H1 (cell line): ENCODE measurements at regions not wholly inside any gene's neighbourhood (a gene's known extent, or its start where the extent isn't known, plus 50 kb on each side); places are given as distances from the start of the nearest gene placed in this dataset.

Experiments
- CTCF ChIA-PET: fragments of 300-600 bp; sonication (Branson Sonifier 250); formaldehyde crosslinking; loops from one replicate; lab custom pipeline; 2021; ENCODE audit not compliant: partially characterized antibody; lab: Charles Lee
- POLR2A ChIA-PET: fragments of 300-600 bp; sonication (Branson Sonifier 250); formaldehyde crosslinking; loops from one replicate; lab custom pipeline; 2021; ENCODE audit warnings: inconsistent platforms; ENCODE audit not compliant: partially characterized antibody; lab: Charles Lee
- DNase-seq, 2 experiments: peaks; one replicate each; pipeline versions ENCODE4 v3.0.0 to v3.0.0-alpha.2; 2010 to 2022; ENCODE audit warnings: low spot score in 2 of 2, low read depth in 1 of 2, mixed read lengths in 1 of 2
- FAIRE-seq: peaks from 2 replicates; lab custom pipeline; 2011; peaks lifted over from hg19 to GRCh38; lab: Jason Lieb, UNC
- H2AFZ ChIP-seq: 2 replicates; pipeline ENCODE4 v1.8.1; 2012; ENCODE audit warnings: low read length, inconsistent platforms
- H2AK5ac ChIP-seq: 2 replicates; pipeline ENCODE4 v1.6.1; 2013; ENCODE audit warnings: low read depth, low read length
- H2BK120ac ChIP-seq: replicated peaks from 2 replicates; pipeline ENCODE3; 2013; ENCODE audit warnings: low read depth, low read length, inconsistent platforms
- H2BK12ac ChIP-seq: 2 replicates; pipeline ENCODE4 v1.6.1; 2013; ENCODE audit warnings: low read depth, low read length
- H2BK15ac ChIP-seq: 2 replicates; pipeline ENCODE4 v1.6.1; 2013; ENCODE audit warnings: low read length
- H2BK20ac ChIP-seq: 2 replicates; pipeline ENCODE4 v1.6.1; 2013; ENCODE audit warnings: low read length
- H2BK5ac ChIP-seq: 2 replicates; pipeline ENCODE4 v1.6.1; 2013; ENCODE audit warnings: low read depth, low read length
- H3K14ac ChIP-seq: 2 replicates; pipeline ENCODE4 v1.6.1; 2013; ENCODE audit warnings: inconsistent platforms; ENCODE audit not compliant: insufficient read length
- H3K18ac ChIP-seq: 2 replicates; pipeline ENCODE4 v1.6.1; 2013; ENCODE audit warnings: low read length; ENCODE audit errors: extremely low read depth
- H3K23ac ChIP-seq: 2 replicates; pipeline ENCODE4 v1.6.1; 2013; ENCODE audit warnings: inconsistent platforms; ENCODE audit not compliant: insufficient read length
- H3K23me2 ChIP-seq: 2 replicates; pipeline ENCODE4 v1.6.1; 2013; ENCODE audit warnings: low read depth, low read length
- H3K27ac ChIP-seq: 2 replicates; pipeline ENCODE4 v1.6.1; 2011; ENCODE audit warnings: low read depth, low read length, inconsistent platforms
- H3K27me3 ChIP-seq, 4 experiments: replicated peaks in 1 of 4; 1 replicate in 1 of 4; 2 replicates in 3 of 4; pipeline versions ENCODE4 v1.6.1 to v1.8.1; 2011 to 2013; ENCODE audit warnings: low read length in 3 of 4, mild to moderate bottlenecking in 3 of 4, inconsistent platforms in 2 of 4, mixed read lengths in 2 of 4, moderate library complexity in 1 of 4; ENCODE audit not compliant: control insufficient read depth in 3 of 4, insufficient read depth in 3 of 4; ENCODE audit errors: extremely low read depth in 1 of 4
- H3K36me3 ChIP-seq, 4 experiments: 2 replicates each; pipeline versions ENCODE4 v1.6.1 to v1.8.1; 2011 to 2013; ENCODE audit warnings: mild to moderate bottlenecking in 4 of 4, low read length in 3 of 4, moderate library complexity in 2 of 4, control low read depth in 1 of 4, inconsistent platforms in 1 of 4; ENCODE audit not compliant: insufficient read depth in 4 of 4, control insufficient read depth in 2 of 4
- H3K4ac ChIP-seq: replicated peaks from 2 replicates; pipeline ENCODE3; 2013; ENCODE audit warnings: low read length, low read depth, mixed read lengths, inconsistent platforms; ENCODE audit not compliant: insufficient read length
- H3K4me1 ChIP-seq, 4 experiments: replicated peaks in 1 of 4; 1 replicate in 1 of 4; 2 replicates in 3 of 4; pipeline versions ENCODE4 v1.6.1 to v1.8.1; 2011 to 2013; ENCODE audit warnings: low read length in 3 of 4, inconsistent platforms in 2 of 4, mixed read lengths in 1 of 4; ENCODE audit not compliant: insufficient read depth in 4 of 4, control insufficient read depth in 3 of 4
- H3K4me2 ChIP-seq, 2 experiments: 2 replicates each; pipeline versions ENCODE4 v1.6.1 to v1.8.1; 2011 to 2013; ENCODE audit warnings: low read depth in 2 of 2, low read length in 2 of 2, control low read depth in 1 of 2, inconsistent platforms in 1 of 2, mild to moderate bottlenecking in 1 of 2; ENCODE audit not compliant: insufficient read depth in 1 of 2
- H3K4me3 ChIP-seq, 4 experiments: fragments of 200-600, 300-600 bp in 1 of 4; sonication (generic), shearing (Covaris generic), sonication (Bioruptor Twin) in 1 of 4; 2 replicates each; pipeline versions ENCODE4 v1.5.1 to v1.8.1; 2011 to 2016; ENCODE audit warnings: low read length in 4 of 4, low read depth in 3 of 4, control low read depth in 2 of 4, inconsistent platforms in 2 of 4, mild to moderate bottlenecking in 2 of 4, mixed read lengths in 1 of 4, moderate library complexity in 1 of 4; ENCODE audit not compliant: insufficient read depth in 2 of 4; ENCODE audit errors: extremely low read depth in 1 of 4
- H3K56ac ChIP-seq: replicated peaks from 2 replicates; pipeline ENCODE3; 2013; ENCODE audit warnings: low read depth, mild to moderate bottlenecking, mixed read lengths, low read length, inconsistent platforms; ENCODE audit not compliant: insufficient read length
- H3K79me1 ChIP-seq: 2 replicates; pipeline ENCODE4 v1.6.1; 2013; ENCODE audit warnings: low read depth, low read length, control low read depth
- H3K79me2 ChIP-seq, 2 experiments: 2 replicates each; pipeline versions ENCODE4 v1.6.1 to v1.8.1; 2012 to 2013; ENCODE audit warnings: low read length in 2 of 2, mild to moderate bottlenecking in 2 of 2, inconsistent platforms in 1 of 2; ENCODE audit not compliant: insufficient read depth in 2 of 2, control insufficient read depth in 1 of 2
- H3K9ac ChIP-seq, 4 experiments: replicated peaks in 1 of 4; 1 replicate in 1 of 4; 2 replicates in 3 of 4; pipeline versions ENCODE4 v1.6.1 to v1.8.1; 2011 to 2013; ENCODE audit warnings: low read depth in 3 of 4, low read length in 3 of 4, control low read depth in 2 of 4, mild to moderate bottlenecking in 2 of 4, moderate library complexity in 2 of 4, inconsistent platforms in 1 of 4; ENCODE audit errors: extremely low read depth in 1 of 4
- H3K9me3 ChIP-seq, 2 experiments: 2 replicates each; pipeline versions ENCODE4 v1.6.1 to v1.8.1; 2012 to 2013; ENCODE audit warnings: mild to moderate bottlenecking in 2 of 2, moderate library complexity in 2 of 2, control low read depth in 1 of 2, inconsistent platforms in 1 of 2, low read depth in 1 of 2, low read length in 1 of 2, mixed read lengths in 1 of 2; ENCODE audit not compliant: insufficient read depth in 2 of 2
- H4K20me1 ChIP-seq, 2 experiments: replicated peaks in 1 of 2; 2 replicates each; pipeline versions ENCODE3 to v1.8.1; 2011 to 2013; ENCODE audit warnings: inconsistent platforms in 2 of 2, low read length in 2 of 2, mild to moderate bottlenecking in 1 of 2; ENCODE audit not compliant: insufficient read depth in 2 of 2, control insufficient read depth in 1 of 2
- H4K5ac ChIP-seq: 2 replicates; pipeline ENCODE4 v1.6.1; 2013; ENCODE audit warnings: low read length, low read depth, mixed read lengths, inconsistent platforms; ENCODE audit not compliant: insufficient read length
- H4K8ac ChIP-seq: 2 replicates; pipeline ENCODE4 v1.8.0; 2013; ENCODE audit warnings: mild to moderate bottlenecking, moderate library complexity, low read length, inconsistent platforms; ENCODE audit not compliant: insufficient read depth; ENCODE audit errors: extremely low read depth
- H4K91ac ChIP-seq: replicated peaks from 2 replicates; pipeline ENCODE3; 2013; ENCODE audit warnings: low read length, mixed read lengths, inconsistent platforms; ENCODE audit not compliant: insufficient read length
- POLR2AphosphoS5 ChIP-seq: IDR thresholded peaks from 2 replicates; pipeline ENCODE4 v1.6.1; 2011; ENCODE audit warnings: low read depth, low read length
- WGBS, 2 experiments: shearing (Covaris generic) in 1 of 2; methylation state at CpG; one replicate each; pipeline versions ENCODE4 v1.1.6 to v1.1.7; 2013 to 2015; ENCODE audit warnings: low lambda C conversion rate in 2 of 2, mixed read lengths in 2 of 2, inconsistent platforms in 1 of 2, low coverage in 1 of 2, missing lambda C conversion rate in 1 of 2; ENCODE audit not compliant: insufficient replicate concordance in 2 of 2, insufficient coverage in 1 of 2, insufficient read length in 1 of 2; ENCODE audit errors: extremely low coverage in 1 of 2, missing lambda C conversion rate in 1 of 2; 5-methylcytosine and 5-hydroxymethylcytosine counted together
- TF ChIP-seq, protein P1 (sequence below): IDR thresholded peaks from 2 replicates; pipeline ENCODE4 v1.6.1; 2012; ENCODE audit warnings: inconsistent platforms
- TF ChIP-seq, protein P2 (sequence below): IDR thresholded peaks from 2 replicates; pipeline ENCODE4 v1.6.1; 2012; ENCODE audit warnings: inconsistent platforms

DNA sequence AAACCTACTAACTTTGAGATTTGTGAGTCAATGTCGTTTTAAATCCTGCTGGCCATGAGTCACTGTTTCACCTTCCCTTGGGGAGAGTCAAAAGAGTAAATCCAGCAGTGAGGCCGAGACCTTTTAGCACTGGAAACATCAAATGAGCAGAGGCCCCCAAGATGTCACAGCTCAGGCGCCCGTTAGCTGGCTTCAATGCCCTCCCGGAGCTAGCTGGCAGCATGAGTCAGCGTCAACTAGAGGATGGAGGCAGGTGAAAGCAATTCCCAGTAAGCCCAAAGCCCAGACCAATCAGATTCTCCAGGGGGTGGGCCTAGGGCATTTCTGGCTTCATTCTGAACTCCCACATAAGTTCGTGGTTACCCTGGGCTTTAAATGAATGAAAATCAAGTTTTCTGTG is 170.9 kb downstream of the CLCN4 start:
- TF ChIP-seq, protein P1, sequence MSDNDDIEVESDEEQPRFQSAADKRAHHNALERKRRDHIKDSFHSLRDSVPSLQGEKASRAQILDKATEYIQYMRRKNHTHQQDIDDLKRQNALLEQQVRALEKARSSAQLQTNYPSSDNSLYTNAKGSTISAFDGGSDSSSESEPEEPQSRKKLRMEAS: peak; percentile 59
- TF ChIP-seq, protein P2, sequence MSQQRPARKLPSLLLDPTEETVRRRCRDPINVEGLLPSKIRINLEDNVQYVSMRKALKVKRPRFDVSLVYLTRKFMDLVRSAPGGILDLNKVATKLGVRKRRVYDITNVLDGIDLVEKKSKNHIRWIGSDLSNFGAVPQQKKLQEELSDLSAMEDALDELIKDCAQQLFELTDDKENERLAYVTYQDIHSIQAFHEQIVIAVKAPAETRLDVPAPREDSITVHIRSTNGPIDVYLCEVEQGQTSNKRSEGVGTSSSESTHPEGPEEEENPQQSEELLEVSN: peak; percentile 63
- TF ChIP-seq POLR2AphosphoS5: no peak
- no peaks in the 10 kb centered on the region for H3K79me1 ChIP-seq
- H3K4me2 ChIP-seq: 0 out of 4 replicates have a peak overlapping the region, but pooled peaks of 1 of the 2 experiments have one; percentile 7
- H3K4me1 ChIP-seq: no peaks in the 10 kb centered on the region
- no peak overlapping the region for H4K5ac ChIP-seq
- H2AK5ac ChIP-seq: no peak overlapping the region
- no peaks in the 10 kb centered on the region for H3K9me3 ChIP-seq
- no peak overlapping the region for H3K18ac ChIP-seq
- H2BK15ac ChIP-seq: no peak overlapping the region
- WGBS, 2 experiments: 62% methylated on average over 6 of the region's 7 CpGs; no CpG with 5 or more reads in 1 of the 2 experiments
- no peak for FAIRE-seq
- H4K20me1 ChIP-seq: no peaks in the 10 kb centered on the region
- no peaks in the 10 kb centered on the region for H3K23me2 ChIP-seq
- H2BK120ac ChIP-seq: no peak overlapping the region
- H2BK20ac ChIP-seq: no peak overlapping the region
- no peak overlapping the region for H2BK12ac ChIP-seq
- no peak overlapping the region for H3K27ac ChIP-seq
- H3K56ac ChIP-seq: no peak overlapping the region
- H3K27me3 ChIP-seq: no peaks in the 10 kb centered on the region
- no peaks in the 10 kb centered on the region for H3K36me3 ChIP-seq
- no peak overlapping the region for H3K14ac ChIP-seq
- CTCF ChIA-PET: no interaction called here
- H2AFZ ChIP-seq: peak overlapping the region; percentile 22; the same call in 1 of the 2 replicates
- H4K91ac ChIP-seq: no peak overlapping the region
- POLR2A ChIA-PET: no interaction called here
- peak; percentile 3 to 43 for DNase-seq
- no peak overlapping the region for H2BK5ac ChIP-seq
- no peak overlapping the region for H3K9ac ChIP-seq
- H3K79me2 ChIP-seq: no peaks in the 10 kb centered on the region
- H3K4me3 ChIP-seq: no peak overlapping the region
- no peak overlapping the region for H4K8ac ChIP-seq
- no peak overlapping the region for H3K23ac ChIP-seq
- H3K4ac ChIP-seq: no peak overlapping the region
